HCT116 (cell line): ENCODE measurements at regions not wholly inside any gene's neighbourhood (a gene's known extent, or its start where the extent isn't known, plus 50 kb on each side); places are given as distances from the start of the nearest gene placed in this dataset.

ENCODE experiments used
- ATAC-seq: fragments of 200-7000 bp; cut with Tn5 transposase; 2 replicates; pipeline ENCODE4 v1.9.1; 2020; ENCODE audit warnings: mild to moderate bottlenecking, moderate library complexity
- BruUV-seq: library from RNA; stranded (reverse); fragments of 400-500 nt; replicated peaks from 2 replicates; lab custom pipeline; 2021; lab: Mats Ljungman, UMichigan
- CTCF ChIA-PET: fragments of 300-600 bp; sonication (Branson Sonifier 250); formaldehyde crosslinking; loops from one replicate; lab custom pipeline; 2021; ENCODE audit warnings: antibody characterized with exemption; lab: Charles Lee
- POLR2A ChIA-PET: fragments of 300-600, 350-600 bp; sonication (Branson Sonifier 250); formaldehyde crosslinking; loops from one replicate; lab custom pipeline; 2021; ENCODE audit warnings: antibody characterized with exemption; lab: Charles Lee
- RAD21 ChIA-PET, 2 experiments: fragments of 300-600 bp; sonication (Branson Sonifier 250); formaldehyde crosslinking; loops; one replicate each; lab custom pipeline; 2023; ENCODE audit warnings: low total read pairs in 2 of 2; ENCODE audit not compliant: uncharacterized antibody in 2 of 2, unreplicated experiment in 2 of 2, low non-redundant PET in 1 of 2; lab: Charles Lee
- DNase-seq: peaks from one replicate; pipeline ENCODE4 v3.0.0-alpha.2; 2010; ENCODE audit warnings: low read depth, low spot score
- H2AFZ ChIP-seq: fragments of 200-600 bp; shearing (Covaris generic), sonication (generic); 2 replicates; pipeline ENCODE4 v1.6.1; 2017; ENCODE audit warnings: low read depth, mixed run types, mixed read lengths, antibody characterized with exemption, low read length; ENCODE audit not compliant: poor library complexity, severe bottlenecking
- H3K27ac ChIP-seq: 2 replicates; pipeline ENCODE4 v1.5.1; 2012; ENCODE audit warnings: low read depth, low read length
- H3K27me3 ChIP-seq: fragments of 200-600 bp; sonication (generic); 2 replicates; pipeline ENCODE4 v1.6.1; 2016; ENCODE audit warnings: mixed run types, low read length, mixed read lengths; ENCODE audit not compliant: insufficient read depth
- H3K36me3 ChIP-seq, 2 experiments: fragments of 200-500 bp in 1 of 2; fragments of 200-600 bp in 1 of 2; sonication (Bioruptor generic) in 1 of 2; sonication (generic) in 1 of 2; 2 replicates each; pipeline versions ENCODE4 v1.5.1 to v1.6.1; 2014 to 2016; ENCODE audit warnings: low read length in 2 of 2, inconsistent platforms in 1 of 2, mixed read lengths in 1 of 2, mixed run types in 1 of 2; ENCODE audit not compliant: insufficient read depth in 2 of 2, control insufficient read depth in 1 of 2
- H3K4me1 ChIP-seq, 2 experiments: fragments of 200-600 bp in 1 of 2; sonication (generic) in 1 of 2; 2 replicates each; pipeline versions ENCODE4 v1.5.1 to v1.6.1; 2012 to 2017; ENCODE audit warnings: low read length in 2 of 2, inconsistent platforms in 1 of 2, mild to moderate bottlenecking in 1 of 2, mixed read lengths in 1 of 2, mixed run types in 1 of 2, moderate library complexity in 1 of 2; ENCODE audit not compliant: insufficient read depth in 2 of 2, control insufficient read depth in 1 of 2
- H3K4me2 ChIP-seq: fragments of 200-600 bp; sonication (generic); 2 replicates; pipeline ENCODE4 v1.6.1; 2017; ENCODE audit warnings: mixed run types, low read length, mixed read lengths
- H3K4me3 ChIP-seq, 2 experiments: fragments of 200-600 bp in 1 of 2; sonication (generic) in 1 of 2; replicated peaks in 1 of 2; 2 replicates each; pipeline ENCODE4 v1.5.1; 2011 to 2016; ENCODE audit warnings: low read length in 2 of 2, control low read depth in 1 of 2, low read depth in 1 of 2, mild to moderate bottlenecking in 1 of 2, mixed read lengths in 1 of 2, mixed run types in 1 of 2
- H3K79me2 ChIP-seq: fragments of 200-600 bp; sonication (generic); 2 replicates; pipeline ENCODE4 v1.6.1; 2017; ENCODE audit warnings: mild to moderate bottlenecking, mixed run types, low read length, moderate library complexity, mixed read lengths; ENCODE audit not compliant: insufficient read depth
- H3K9ac ChIP-seq: fragments of 200-600 bp; sonication (generic); 2 replicates; pipeline ENCODE4 v1.6.1; 2016; ENCODE audit warnings: low read length, mixed read lengths
- H3K9me2 ChIP-seq: fragments of 200-600 bp; sonication (generic), shearing (Covaris generic); 2 replicates; pipeline ENCODE4 v1.6.1; 2017; ENCODE audit warnings: mixed run types, mild to moderate bottlenecking, moderate library complexity; ENCODE audit not compliant: insufficient read depth
- H3K9me3 ChIP-seq, 2 experiments: fragments of 200-500 bp in 1 of 2; fragments of 200-600 bp in 1 of 2; sonication (Bioruptor generic) in 1 of 2; sonication (generic) in 1 of 2; 2 replicates each; pipeline ENCODE4 v1.6.1; 2014 to 2017; ENCODE audit warnings: low read length in 2 of 2, mixed read lengths in 2 of 2, inconsistent platforms in 1 of 2, low read depth in 1 of 2, mild to moderate bottlenecking in 1 of 2, mixed run types in 1 of 2, moderate library complexity in 1 of 2; ENCODE audit not compliant: control insufficient read depth in 1 of 2, insufficient read depth in 1 of 2
- H4K20me1 ChIP-seq: fragments of 200-600 bp; sonication (generic), shearing (Covaris generic); 2 replicates; pipeline ENCODE4 v1.6.1; 2017; ENCODE audit warnings: mixed run types, mild to moderate bottlenecking, moderate library complexity; ENCODE audit not compliant: insufficient read depth
- CBX3 ChIP-seq: IDR thresholded peaks from 2 replicates; pipeline ENCODE4 v1.6.1; 2012; ENCODE audit warnings: low read depth
- CEBPB ChIP-seq: IDR thresholded peaks from 2 replicates; pipeline ENCODE4 v1.6.1; 2012; ENCODE audit warnings: low read depth
- ELF1 ChIP-seq: IDR thresholded peaks from 2 replicates; pipeline ENCODE4 v1.6.1; 2012; ENCODE audit warnings: low read depth, borderline replicate concordance
- EZH2 ChIP-seq: fragments of 200-600 bp; sonication (generic); IDR thresholded peaks from 2 replicates; pipeline ENCODE4 v1.6.1; 2017; ENCODE audit warnings: antibody characterized with exemption, mixed run types
- EZH2phosphoT487 ChIP-seq: fragments of 200-600 bp; IDR thresholded peaks from 2 replicates; pipeline ENCODE4 v1.6.1; 2018; ENCODE audit warnings: antibody characterized with exemption, borderline replicate concordance
- FOSL1 ChIP-seq: IDR thresholded peaks from 2 replicates; pipeline ENCODE4 v1.6.1; 2012; ENCODE audit warnings: low read depth
- JUND ChIP-seq: IDR thresholded peaks from 2 replicates; pipeline ENCODE4 v1.6.1; 2012
- POLR2A ChIP-seq: IDR thresholded peaks from 2 replicates; pipeline ENCODE4 v1.7.0; 2011; ENCODE audit warnings: borderline replicate concordance; ENCODE audit not compliant: insufficient read depth, insufficient read length; ENCODE audit errors: extremely low read depth
- POLR2AphosphoS5 ChIP-seq: IDR thresholded peaks from 2 replicates; pipeline ENCODE4 v1.6.1; 2011; ENCODE audit warnings: mild to moderate bottlenecking, low read depth, low read length, moderate library complexity
- RAD21 ChIP-seq: IDR thresholded peaks from 2 replicates; pipeline ENCODE4 v1.6.1; 2012; ENCODE audit warnings: low read depth, mild to moderate bottlenecking
- SIN3A ChIP-seq: IDR thresholded peaks from 2 replicates; pipeline ENCODE4 v1.6.1; 2012; ENCODE audit warnings: low read depth
- SP1 ChIP-seq: IDR thresholded peaks from 2 replicates; pipeline ENCODE4 v1.6.1; 2012; ENCODE audit warnings: low read depth
- SRF ChIP-seq: IDR thresholded peaks from 2 replicates; pipeline ENCODE4 v1.6.1; 2012; ENCODE audit warnings: low read depth
- TCF7L2 ChIP-seq: IDR thresholded peaks from 2 replicates; pipeline ENCODE4 v1.7.0; 2011; ENCODE audit warnings: borderline replicate concordance, inconsistent platforms; ENCODE audit not compliant: insufficient read depth, insufficient read length; ENCODE audit errors: extremely low read depth
- ZFX ChIP-seq: fragments of 450-650 bp; IDR thresholded peaks from 2 replicates; pipeline ENCODE4 v1.6.1; 2017
- ZNF274 ChIP-seq: fragments of 200-500 bp; sonication (Bioruptor generic); IDR thresholded peaks from 2 replicates; pipeline ENCODE4 v1.6.1; 2014; ENCODE audit warnings: mild to moderate bottlenecking, low read depth, low read length, inconsistent platforms
- intact Hi-C: fragments of 100-400 bp; cut with micrococcal nuclease; formaldehyde crosslinking; loops from 2 replicates; pipeline ENCODE4 v1.10.0; 2022
- TF ChIP-seq, protein P1 (sequence below), 3 experiments: fragments of 200-600 bp in 1 of 3; sonication (generic) in 1 of 3; IDR thresholded peaks in 2 of 3; conservative IDR thresholded peaks in 1 of 3; 2 replicates each; pipeline ENCODE4 v1.5.1; 2012 to 2017; ENCODE audit warnings: low read depth in 2 of 3, low read length in 2 of 3, antibody characterized with exemption in 1 of 3, borderline replicate concordance in 1 of 3, control low read depth in 1 of 3, mild to moderate bottlenecking in 1 of 3, mixed read lengths in 1 of 3, mixed run types in 1 of 3, moderate library complexity in 1 of 3; ENCODE audit not compliant: insufficient read depth in 1 of 3
- TF ChIP-seq, protein P2 (sequence below): IDR thresholded peaks from 2 replicates; pipeline ENCODE4 v1.6.1; 2012

DNA sequence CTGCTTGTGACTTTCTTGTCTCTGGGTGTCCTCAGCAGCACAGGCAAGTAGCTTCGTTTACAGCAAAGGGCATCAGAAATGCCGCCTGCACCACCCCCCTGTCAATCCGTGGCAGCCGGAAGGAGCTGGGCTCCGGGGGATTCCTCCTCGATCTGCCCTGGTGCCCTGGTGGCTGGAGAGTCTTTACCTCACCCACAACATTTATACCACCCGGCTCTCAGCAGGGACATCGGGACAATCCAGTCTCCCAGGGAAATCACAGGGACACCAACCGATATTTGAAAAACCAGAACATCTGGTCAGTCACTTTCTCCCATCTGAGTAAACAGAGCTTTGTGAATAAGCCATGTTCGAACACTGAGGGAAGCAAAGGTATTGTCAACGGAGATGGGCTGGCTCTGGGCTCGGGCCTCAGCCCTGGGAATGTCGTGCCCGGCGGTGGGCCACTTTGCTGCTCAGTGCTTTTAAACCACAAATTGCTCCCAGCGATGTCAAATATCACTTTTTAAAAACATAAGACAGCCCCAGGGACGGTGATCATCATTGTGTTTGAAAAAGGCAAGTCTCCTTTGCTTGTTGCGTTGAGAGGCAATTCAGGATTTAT is 210.0 kb upstream of the SALL3 start:
- Histone ChIP-seq H3K9me2 (no peaks in the 10 kb centered on the region), H3K4me3 (no peak overlapping the region), H3K27ac (no peak overlapping the region), H3K36me3 (no peaks in the 10 kb centered on the region), H4K20me1 (no peaks in the 10 kb centered on the region), H3K9ac (no peak overlapping the region), H3K4me1 (no peaks in the 10 kb centered on the region), H3K4me2 (no peak overlapping the region), H3K9me3 (no peaks in the 10 kb centered on the region), H3K79me2 (no peaks in the 10 kb centered on the region), H2AFZ (no peak overlapping the region), H3K27me3 (no peaks in the 10 kb centered on the region)
- intact Hi-C loops, result no loop called here
- DNase-seq (no peak), ATAC-seq (no peak)
- ChIA-PET RAD21 (no interaction called here), POLR2A (no interaction called here), CTCF (no interaction called here)
- BruUV-seq, result no TSS peak
- no peak for TF ChIP-seq SRF
- TF ChIP-seq TCF7L2, result no peak
- TF ChIP-seq EZH2phosphoT487, result no peak
- no peak for TF ChIP-seq ZNF274
- TF ChIP-seq, protein P1, sequence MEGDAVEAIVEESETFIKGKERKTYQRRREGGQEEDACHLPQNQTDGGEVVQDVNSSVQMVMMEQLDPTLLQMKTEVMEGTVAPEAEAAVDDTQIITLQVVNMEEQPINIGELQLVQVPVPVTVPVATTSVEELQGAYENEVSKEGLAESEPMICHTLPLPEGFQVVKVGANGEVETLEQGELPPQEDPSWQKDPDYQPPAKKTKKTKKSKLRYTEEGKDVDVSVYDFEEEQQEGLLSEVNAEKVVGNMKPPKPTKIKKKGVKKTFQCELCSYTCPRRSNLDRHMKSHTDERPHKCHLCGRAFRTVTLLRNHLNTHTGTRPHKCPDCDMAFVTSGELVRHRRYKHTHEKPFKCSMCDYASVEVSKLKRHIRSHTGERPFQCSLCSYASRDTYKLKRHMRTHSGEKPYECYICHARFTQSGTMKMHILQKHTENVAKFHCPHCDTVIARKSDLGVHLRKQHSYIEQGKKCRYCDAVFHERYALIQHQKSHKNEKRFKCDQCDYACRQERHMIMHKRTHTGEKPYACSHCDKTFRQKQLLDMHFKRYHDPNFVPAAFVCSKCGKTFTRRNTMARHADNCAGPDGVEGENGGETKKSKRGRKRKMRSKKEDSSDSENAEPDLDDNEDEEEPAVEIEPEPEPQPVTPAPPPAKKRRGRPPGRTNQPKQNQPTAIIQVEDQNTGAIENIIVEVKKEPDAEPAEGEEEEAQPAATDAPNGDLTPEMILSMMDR (IDR thresholded peaks at IDR 0.05 in 2 of 3, conservative IDR thresholded peaks at IDR 0.05 in 1 of 3; ENCODE audit: borderline replicate concordance in 1 of 3, insufficient read depth in 1 of 3, low read depth in 2 of 3, low read length in 2 of 3), result no peak
- no peak for TF ChIP-seq SIN3A
- TF ChIP-seq SP1, result no peak
- no peak for TF ChIP-seq EZH2
- no peak for TF ChIP-seq POLR2AphosphoS5
- TF ChIP-seq RAD21, result no peak
- TF ChIP-seq, protein P2, sequence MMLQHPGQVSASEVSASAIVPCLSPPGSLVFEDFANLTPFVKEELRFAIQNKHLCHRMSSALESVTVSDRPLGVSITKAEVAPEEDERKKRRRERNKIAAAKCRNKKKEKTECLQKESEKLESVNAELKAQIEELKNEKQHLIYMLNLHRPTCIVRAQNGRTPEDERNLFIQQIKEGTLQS, result no peak
- TF ChIP-seq CEBPB, result no peak
- no peak for TF ChIP-seq CBX3
- no peak for TF ChIP-seq FOSL1
- TF ChIP-seq ZFX, result no peak
- TF ChIP-seq ELF1, result no peak
- no peak for TF ChIP-seq POLR2A
- TF ChIP-seq JUND, result no peak
